RKO (cell line): ENCODE measurements at regions not wholly inside any gene's neighbourhood (a gene's known extent, or its start where the extent isn't known, plus 50 kb on each side); places are given as distances from the start of the nearest gene placed in this dataset.
"Not testable (repeated sequence)": the region's sequence is repeated elsewhere in the genome, so short reads cannot be mapped to it uniquely, and the experiment has no call there.

Experiments
- DNase-seq: peaks from one replicate; pipeline ENCODE4 v3.0.0-alpha.2; 2016; ENCODE audit warnings: low spot score

- no peak for DNase-seq
These were observed 327.8 kb downstream of the CENPW start for GRCh38 chr6:126667728-126668127.

GRCh38 chr6:126672649-126673048, 332.7 kb downstream of the CENPW start:
- no peak for DNase-seq

GRCh38 chr6:126673749-126674148, 333.8 kb downstream of the CENPW start:
- DNase-seq: not testable (repeated sequence)

- DNase-seq: no peak
These were observed 342.5 kb downstream of the CENPW start for GRCh38 chr6:126682440-126682839.

DNA sequence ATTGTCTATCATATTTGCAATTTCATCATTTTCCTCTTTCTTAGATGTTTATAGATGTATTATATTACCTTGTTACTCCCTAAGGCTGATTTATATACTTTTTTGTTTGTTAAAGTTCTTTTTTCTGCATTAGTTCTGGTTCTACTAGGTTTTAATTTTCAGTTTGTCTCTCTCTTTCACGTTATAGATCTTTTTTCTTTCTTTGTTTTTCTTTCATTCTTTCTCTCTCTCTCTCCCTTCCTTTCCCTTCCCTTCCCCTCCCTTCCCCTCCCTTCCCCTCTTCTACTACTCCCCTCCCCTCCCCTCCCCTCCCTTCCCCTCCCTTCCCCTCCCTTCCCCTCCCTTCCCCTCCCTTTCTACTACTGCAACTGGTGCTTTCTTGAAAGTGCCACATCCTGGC, 345.3 kb downstream of the CENPW start:
- no peak for DNase-seq

- DNase-seq: no peak
These were observed 357.2 kb downstream of the CENPW start for GRCh38 chr6:126696921-126697693.

DNA sequence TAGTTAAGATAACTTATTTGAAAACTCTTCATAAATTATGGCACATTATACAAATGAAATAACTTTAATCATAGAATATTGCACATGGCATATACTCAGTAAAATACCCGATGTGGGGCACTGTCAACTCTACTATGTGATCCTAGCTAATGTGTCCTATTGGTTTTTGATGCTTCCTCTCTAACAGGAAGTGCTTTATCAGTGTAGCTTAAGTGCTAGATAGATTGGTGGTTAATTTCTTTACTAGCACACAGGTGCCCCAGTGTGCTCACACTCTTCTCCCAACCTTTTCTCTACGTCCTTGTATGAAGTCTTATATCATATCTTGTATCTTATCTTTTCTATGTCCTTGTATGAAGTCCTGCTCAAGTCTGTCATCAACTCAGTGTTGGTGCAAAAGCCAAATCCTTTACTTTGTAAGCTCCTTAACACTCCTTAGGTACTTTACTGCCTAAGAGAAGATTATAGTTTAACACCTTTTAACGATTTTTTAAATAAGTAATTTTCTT, 358.9 kb downstream of the CENPW start:
- DNase-seq: no peak

DNA sequence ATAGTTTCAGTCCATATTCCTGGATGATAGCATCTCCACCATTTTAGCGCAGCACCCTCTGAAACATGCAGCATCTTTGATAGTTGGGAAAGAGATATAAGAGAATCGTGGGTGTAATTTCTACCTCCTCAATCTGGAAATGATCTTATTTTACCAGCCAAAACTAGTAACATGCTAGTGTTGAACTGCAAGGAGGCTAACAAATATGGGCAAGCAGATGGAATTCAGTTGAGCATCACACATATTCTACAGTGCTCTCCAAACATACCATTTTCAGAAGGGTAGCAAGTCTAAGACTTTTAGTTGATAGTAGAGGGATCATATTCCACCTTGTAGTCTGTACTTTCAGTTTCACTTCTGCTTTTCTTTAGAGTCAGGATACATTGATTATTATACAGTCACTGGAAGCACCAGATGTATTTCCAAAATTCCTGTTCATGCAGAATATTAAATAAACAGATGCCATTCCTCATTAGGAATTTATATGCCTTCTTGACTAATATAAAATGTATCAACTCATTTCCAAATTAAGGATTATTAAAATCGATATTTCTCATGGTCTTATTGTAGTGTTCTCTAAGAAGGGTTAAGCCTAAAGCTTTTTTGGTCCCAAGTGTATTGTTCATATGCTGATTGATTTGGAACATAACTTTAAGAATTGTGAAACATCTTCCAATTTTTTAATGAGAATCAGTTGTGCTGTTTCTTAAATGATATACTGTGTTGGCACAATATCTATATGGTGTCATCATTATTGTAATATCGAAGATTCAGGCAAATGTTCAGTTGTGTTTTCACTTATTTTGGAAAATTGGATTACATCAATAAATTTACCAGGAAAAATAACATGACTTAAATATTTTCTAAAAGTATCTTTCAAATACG, 362.0 kb downstream of the CENPW start:
- DNase-seq: no peak

DNA sequence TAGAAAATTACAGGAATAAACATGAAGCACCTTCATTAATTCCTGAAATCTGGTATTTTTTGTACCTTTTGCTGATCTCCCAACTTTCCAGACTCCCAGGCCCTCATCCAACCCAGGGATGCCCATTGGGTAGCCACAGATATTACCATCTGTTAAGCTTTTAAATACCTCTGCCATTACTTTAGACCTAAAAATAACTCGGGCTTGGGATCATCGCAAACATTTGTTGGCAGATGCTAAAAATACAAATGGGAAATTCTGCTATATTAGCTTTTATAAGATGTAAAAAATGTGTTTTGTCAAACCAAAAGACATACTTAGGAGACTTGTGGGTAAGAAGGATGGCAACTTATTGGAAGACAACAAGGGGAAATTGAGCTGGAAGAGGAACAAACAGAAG, 376.1 kb downstream of the CENPW start:
- no peak for DNase-seq

- DNase-seq: no peak
These were observed 377.1 kb downstream of the CENPW start for GRCh38 chr6:126716826-126717509.

GRCh38 chr6:126718600-126719327, 378.8 kb downstream of the CENPW start:
- no peak for DNase-seq

DNA sequence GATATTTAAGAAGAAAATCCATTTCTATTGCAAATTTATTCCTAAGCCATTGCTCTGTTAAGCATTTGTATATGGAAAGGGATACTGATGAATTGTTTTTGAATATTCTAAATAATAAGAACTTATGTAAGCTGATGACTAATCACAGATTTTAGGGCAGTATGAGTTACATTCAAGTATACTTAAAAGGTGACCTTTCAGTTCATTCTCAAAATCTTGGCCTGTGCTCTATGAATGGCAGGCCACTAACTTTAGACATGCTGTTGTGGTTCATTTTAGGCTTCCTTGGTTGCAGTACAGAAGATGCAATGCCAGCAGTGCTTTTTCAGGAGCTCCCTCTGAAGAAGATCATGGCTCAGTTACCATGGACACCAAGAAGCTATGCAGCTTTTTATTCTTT, 380.4 kb downstream of the CENPW start:
- DNase-seq: no peak

DNA sequence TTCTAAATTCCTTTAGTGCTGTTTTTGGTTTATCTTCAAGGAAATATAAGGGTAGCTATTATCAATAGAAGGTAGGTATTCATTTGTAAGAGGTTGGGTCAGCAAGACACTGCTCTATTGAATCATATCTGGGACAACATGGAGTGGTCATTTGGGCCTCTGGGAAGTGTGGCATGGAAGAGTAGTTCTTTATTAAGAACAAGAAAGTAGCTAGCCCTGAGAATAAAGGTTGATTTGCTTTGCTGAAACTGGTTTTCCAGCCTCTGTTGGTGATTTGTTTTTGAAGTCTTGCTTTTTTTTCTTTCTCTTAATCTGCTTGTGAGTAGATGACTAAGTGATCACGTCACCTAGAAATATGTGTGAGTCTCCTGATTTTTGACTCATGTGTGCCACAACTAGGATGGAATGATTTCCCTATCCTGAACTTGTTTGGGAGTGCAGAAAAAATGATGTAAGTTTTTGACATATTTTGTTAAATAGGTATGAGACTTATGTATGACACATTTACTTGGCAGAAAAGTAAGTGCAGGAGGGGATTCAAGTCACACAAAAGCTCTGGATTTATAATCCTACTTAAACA, 381.8 kb downstream of the CENPW start:
- peak; percentile 98 for DNase-seq

DNA sequence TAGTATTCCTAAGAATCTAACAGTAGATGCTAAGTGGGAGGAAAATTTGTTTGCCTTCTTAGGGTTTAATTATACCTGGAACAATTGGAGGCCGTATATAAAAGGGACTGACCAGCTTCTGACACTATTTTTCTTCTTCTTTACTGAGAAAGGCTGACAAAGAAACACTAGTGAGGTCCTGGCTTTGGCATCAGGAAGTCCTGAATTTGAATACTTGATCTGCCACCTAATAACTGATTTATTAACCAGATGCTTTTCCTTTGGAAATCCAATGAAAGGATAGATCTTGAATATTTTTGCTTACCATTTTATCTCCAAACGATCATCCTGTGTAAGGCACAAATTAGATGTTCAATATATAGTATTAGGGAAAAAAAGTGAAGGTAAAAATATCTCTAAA, 382.5 kb downstream of the CENPW start:
- no peak for DNase-seq

- no peak for DNase-seq
These were observed 383.7 kb downstream of the CENPW start for GRCh38 chr6:126723541-126724170.

GRCh38 chr6:126724821-126725220, 384.9 kb downstream of the CENPW start:
- no peak for DNase-seq

DNA sequence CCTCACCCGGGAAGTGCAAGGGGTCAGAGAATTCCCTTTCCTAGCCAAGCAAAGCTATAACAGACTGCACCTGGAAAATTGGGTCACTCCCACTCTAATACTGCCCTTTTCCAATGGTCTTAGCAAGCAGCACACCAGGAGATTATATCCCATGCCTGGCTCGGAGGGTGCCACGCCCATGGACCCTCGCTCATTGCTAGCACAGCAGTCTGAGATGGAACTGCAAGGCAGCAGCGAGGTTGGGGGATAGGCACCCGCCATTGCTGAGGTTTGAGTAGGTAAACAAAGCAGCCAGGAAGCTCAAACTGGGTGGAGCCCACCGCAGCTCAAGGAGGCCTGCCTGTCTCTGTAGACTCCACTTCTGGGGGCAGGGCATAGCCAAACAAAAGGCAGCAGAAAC, 386.5 kb downstream of the CENPW start:
- not testable (repeated sequence) for DNase-seq

DNA sequence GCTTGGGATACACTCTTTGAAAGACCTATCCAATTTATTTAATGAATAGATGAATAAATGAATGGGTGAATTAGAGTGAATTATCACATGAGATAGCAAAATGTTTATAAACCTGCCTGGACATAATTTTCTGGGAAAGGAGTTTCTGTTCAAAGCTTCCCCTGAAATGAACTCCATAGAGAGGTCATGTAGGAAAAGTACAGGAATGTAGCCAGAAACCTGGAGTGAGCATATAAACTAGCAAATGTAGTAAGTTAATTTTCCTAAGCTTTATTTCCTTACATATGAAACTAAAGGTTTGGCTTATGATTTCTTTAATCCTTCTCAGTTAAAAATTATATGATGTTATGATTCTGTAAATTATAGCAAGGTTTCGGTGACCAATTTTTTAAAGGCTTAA, 380.3 kb upstream of the RSPO3 start:
- DNase-seq: no peak

- no peak for DNase-seq
These were observed 379.8 kb upstream of the RSPO3 start for GRCh38 chr6:126738641-126739040.

DNA sequence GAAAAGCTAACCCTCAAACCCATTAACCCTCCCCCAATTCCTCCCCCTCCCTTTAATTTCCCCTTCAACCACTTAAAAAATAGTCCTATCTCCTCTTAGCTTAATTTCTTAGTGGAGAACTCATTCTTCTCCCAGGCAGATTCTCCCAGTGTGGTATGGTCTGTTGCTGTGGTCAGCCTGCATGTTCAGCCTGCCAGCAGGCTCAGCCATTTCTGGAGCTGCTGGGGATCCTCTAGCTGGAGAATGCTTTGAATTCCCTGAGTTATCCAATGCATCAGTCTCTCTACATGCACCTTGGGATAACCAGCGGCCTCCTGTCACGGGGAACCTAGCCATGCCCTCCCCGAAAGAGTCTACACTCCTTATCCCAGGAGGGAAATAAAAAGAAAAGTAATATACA, 375.4 kb upstream of the RSPO3 start:
- no peak for DNase-seq
